Panc1 (cell line): ENCODE measurements at regions not wholly inside any gene's neighbourhood (a gene's known extent, or its start where the extent isn't known, plus 50 kb on each side); places are given as distances from the start of the nearest gene placed in this dataset.

Experiments used
- ATAC-seq: fragments of 200-7000 bp; cut with Tn5 transposase; 2 replicates; pipeline ENCODE4 v1.9.1; 2020; ENCODE audit warnings: mild to moderate bottlenecking, moderate library complexity
- BruUV-seq: library from RNA; stranded (reverse); fragments of 400-500 nt; replicated peaks from 2 replicates; lab custom pipeline; 2021; lab: Mats Ljungman, UMichigan
- CTCF ChIA-PET: fragments of 300-600 bp; sonication (Branson Sonifier 250); formaldehyde crosslinking; loops from one replicate; lab custom pipeline; 2022; ENCODE audit warnings: antibody characterized with exemption; lab: Charles Lee
- POLR2A ChIA-PET: fragments of 300-600 bp; sonication (Branson Sonifier 250); formaldehyde crosslinking; loops from one replicate; lab custom pipeline; 2022; ENCODE audit warnings: antibody characterized with exemption; lab: Charles Lee
- DNase-seq: peaks from one replicate; pipeline ENCODE4 v3.0.0-alpha.2; 2010; ENCODE audit warnings: low read depth, low spot score
- H3K27ac ChIP-seq: 2 replicates; pipeline ENCODE4 v1.5.1; 2011; ENCODE audit warnings: mild to moderate bottlenecking, low read length, inconsistent platforms
- H3K27me3 ChIP-seq: fragments of 200-500 bp; sonication (Bioruptor generic); 2 replicates; pipeline ENCODE4 v1.6.0; 2014; ENCODE audit warnings: low read length, inconsistent platforms; ENCODE audit not compliant: control insufficient read depth, insufficient read depth
- H3K36me3 ChIP-seq: fragments of 200-500 bp; sonication (Bioruptor generic); 2 replicates; pipeline ENCODE4 v1.5.1; 2014; ENCODE audit warnings: inconsistent platforms, mild to moderate bottlenecking, low read length, moderate library complexity; ENCODE audit not compliant: control insufficient read depth, insufficient read depth
- H3K4me1 ChIP-seq: 2 replicates; pipeline ENCODE4 v1.5.1; 2011; ENCODE audit warnings: inconsistent platforms, mild to moderate bottlenecking, low read length, moderate library complexity; ENCODE audit not compliant: control insufficient read depth, insufficient read depth
- H3K4me3 ChIP-seq, 2 experiments: 2 replicates each; pipeline ENCODE4 v1.5.1; 2011 to 2012; ENCODE audit warnings: low read depth in 2 of 2, low read length in 2 of 2, mild to moderate bottlenecking in 2 of 2, inconsistent platforms in 1 of 2, moderate library complexity in 1 of 2
- H3K9me3 ChIP-seq: fragments of 200-500 bp; sonication (Bioruptor generic); 2 replicates; pipeline ENCODE4 v1.5.1; 2014; ENCODE audit warnings: low read depth, mild to moderate bottlenecking, inconsistent platforms, low read length, moderate library complexity; ENCODE audit not compliant: control insufficient read depth, insufficient read depth
- CTCF ChIP-seq: fragments of 450-650 bp; IDR thresholded peaks from 2 replicates; pipeline ENCODE4 v1.5.1; 2017; ENCODE audit warnings: mild to moderate bottlenecking
- POLR2AphosphoS5 ChIP-seq: IDR thresholded peaks from 2 replicates; pipeline ENCODE4 v1.6.1; 2012; ENCODE audit warnings: mild to moderate bottlenecking, low read depth, low read length, moderate library complexity
- SIN3A ChIP-seq: IDR thresholded peaks from 2 replicates; pipeline ENCODE4 v1.6.1; 2012; ENCODE audit warnings: low read depth, mild to moderate bottlenecking, low read length, moderate library complexity, borderline replicate concordance; ENCODE audit not compliant: insufficient read depth
- TCF7L2 ChIP-seq: IDR thresholded peaks from 2 replicates; pipeline ENCODE4 v1.6.1; 2011; ENCODE audit warnings: mild to moderate bottlenecking, low read depth, low read length, inconsistent platforms
- in situ Hi-C: cut with HindIII; loops from 2 replicates; pipeline ENCODE4 v1.10.0; 2016; ENCODE audit warnings: low sequenced_read_pairs, low pct_unique_long_range_greater_than_20kb
- intact Hi-C: fragments of 100-400 bp; cut with micrococcal nuclease; formaldehyde crosslinking; loops from one replicate; pipeline ENCODE4 v1.10.0; 2022; ENCODE audit not compliant: unreplicated experiment
- TF ChIP-seq, protein P1 (sequence below), 2 experiments: IDR thresholded peaks; 2 replicates each; pipeline ENCODE4 v1.6.1; 2011 to 2012; ENCODE audit warnings: low read depth in 2 of 2, control low read depth in 1 of 2, low read length in 1 of 2, mild to moderate bottlenecking in 1 of 2, moderate library complexity in 1 of 2; ENCODE audit not compliant: insufficient read depth in 1 of 2

GRCh38 chr2:159855557-159856061, 57.6 kb upstream of the CD302 start:
- in situ Hi-C loops (no loop called here), intact Hi-C loops (no loop called here)
- BruUV-seq: no TSS peak
- CTCF ChIA-PET: no interaction called here
- no peak overlapping the region for H3K4me3 ChIP-seq
- H3K27ac ChIP-seq: no peak overlapping the region
- POLR2A ChIA-PET: interaction anchor here (0.6 kb wide), 1 partner anchor 29 kb away, joined by 4 read pairs; no protein-coding TSS in a partner anchor
- no peak for DNase-seq
- ATAC-seq: no peak
- H3K9me3 ChIP-seq: no peaks in the 10 kb centered on the region
- H3K4me1 ChIP-seq: no peaks in the 10 kb centered on the region
- H3K27me3 ChIP-seq: peaks cover 7% of the 10 kb centered on the region; the same call in 1 of the 2 replicates
- TF ChIP-seq CTCF (no peak), TCF7L2 (no peak), SIN3A (no peak), POLR2AphosphoS5 (no peak)
- TF ChIP-seq, protein P1, sequence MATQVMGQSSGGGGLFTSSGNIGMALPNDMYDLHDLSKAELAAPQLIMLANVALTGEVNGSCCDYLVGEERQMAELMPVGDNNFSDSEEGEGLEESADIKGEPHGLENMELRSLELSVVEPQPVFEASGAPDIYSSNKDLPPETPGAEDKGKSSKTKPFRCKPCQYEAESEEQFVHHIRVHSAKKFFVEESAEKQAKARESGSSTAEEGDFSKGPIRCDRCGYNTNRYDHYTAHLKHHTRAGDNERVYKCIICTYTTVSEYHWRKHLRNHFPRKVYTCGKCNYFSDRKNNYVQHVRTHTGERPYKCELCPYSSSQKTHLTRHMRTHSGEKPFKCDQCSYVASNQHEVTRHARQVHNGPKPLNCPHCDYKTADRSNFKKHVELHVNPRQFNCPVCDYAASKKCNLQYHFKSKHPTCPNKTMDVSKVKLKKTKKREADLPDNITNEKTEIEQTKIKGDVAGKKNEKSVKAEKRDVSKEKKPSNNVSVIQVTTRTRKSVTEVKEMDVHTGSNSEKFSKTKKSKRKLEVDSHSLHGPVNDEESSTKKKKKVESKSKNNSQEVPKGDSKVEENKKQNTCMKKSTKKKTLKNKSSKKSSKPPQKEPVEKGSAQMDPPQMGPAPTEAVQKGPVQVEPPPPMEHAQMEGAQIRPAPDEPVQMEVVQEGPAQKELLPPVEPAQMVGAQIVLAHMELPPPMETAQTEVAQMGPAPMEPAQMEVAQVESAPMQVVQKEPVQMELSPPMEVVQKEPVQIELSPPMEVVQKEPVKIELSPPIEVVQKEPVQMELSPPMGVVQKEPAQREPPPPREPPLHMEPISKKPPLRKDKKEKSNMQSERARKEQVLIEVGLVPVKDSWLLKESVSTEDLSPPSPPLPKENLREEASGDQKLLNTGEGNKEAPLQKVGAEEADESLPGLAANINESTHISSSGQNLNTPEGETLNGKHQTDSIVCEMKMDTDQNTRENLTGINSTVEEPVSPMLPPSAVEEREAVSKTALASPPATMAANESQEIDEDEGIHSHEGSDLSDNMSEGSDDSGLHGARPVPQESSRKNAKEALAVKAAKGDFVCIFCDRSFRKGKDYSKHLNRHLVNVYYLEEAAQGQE (IDR thresholded peaks at IDR 0.05; ENCODE audit: insufficient read depth in 1 of 2, low read depth in 2 of 2, low read length in 1 of 2): no peak
- no peaks in the 10 kb centered on the region for H3K36me3 ChIP-seq

DNA sequence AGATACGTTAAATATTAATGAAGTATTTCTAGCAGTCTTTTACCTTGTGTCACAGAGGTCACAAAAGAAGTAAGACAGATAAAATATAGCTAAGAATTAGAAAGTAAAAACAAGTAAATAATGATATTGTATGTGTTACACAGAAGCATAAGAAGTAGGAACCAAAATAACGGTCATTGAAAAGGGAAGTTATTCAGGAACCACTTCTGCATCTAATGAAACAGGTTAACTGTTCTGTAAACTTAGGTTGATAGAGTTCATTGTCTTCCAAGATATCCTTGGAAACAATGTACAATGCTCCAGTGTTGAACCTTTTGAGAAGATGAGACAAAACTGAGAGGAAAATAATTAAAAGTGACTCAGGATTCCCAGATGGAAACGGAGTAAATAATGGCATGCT, 57.1 kb upstream of the CD302 start:
- Histone ChIP-seq H3K36me3 (no peaks in the 10 kb centered on the region), H3K9me3 (no peaks in the 10 kb centered on the region), H3K27me3 (peaks cover 7% of the 10 kb centered on the region; the same call in 1 of the 2 replicates), H3K4me3 (no peak overlapping the region), H3K4me1 (no peaks in the 10 kb centered on the region), H3K27ac (no peak overlapping the region)
- in situ Hi-C loops (no loop called here), intact Hi-C loops (no loop called here)
- ATAC-seq: no peak
- no peak for DNase-seq
- ChIA-PET POLR2A (interaction anchor here (0.6 kb wide), 2 partner anchors 28 to 517 kb away, joined by 4 read pairs; no protein-coding TSS in a partner anchor), CTCF (interaction anchor here (0.7 kb wide), 1 partner anchor 308 kb away, joined by 3 read pairs; no protein-coding TSS in a partner anchor)
- TF ChIP-seq CTCF: no peak
- no TSS peak for BruUV-seq
